Activated T-cell treated with anti-CD3 and anti-CD28 coated beads, Interleukin-2, amount 50 U/mL, for 4 hours (primary cell): ENCODE measurements at regions not wholly inside any gene's neighbourhood (a gene's known extent, or its start where the extent isn't known, plus 50 kb on each side); places are given as distances from the start of the nearest gene placed in this dataset.
"Not testable (repeated sequence)": the region's sequence is repeated elsewhere in the genome, so short reads cannot be mapped to it uniquely, and the experiment has no call there.

Source experiments
- ATAC-seq, 2 donors: fragments of 200-7000 bp; cut with Tn5 transposase; one replicate each; pipeline ENCODE4 v1.10.0; 2021
- DNase-seq: peaks from one replicate; pipeline ENCODE4 v3.0.0-alpha.2; 2020
- H3K27me3 Mint-ChIP-seq: one replicate; pipeline ENCODE4 v1.8.0; 2021; ENCODE audit warnings: low read depth, mixed read lengths
- H3K36me3 Mint-ChIP-seq: one replicate; pipeline ENCODE4 v1.8.0; 2022; ENCODE audit warnings: mixed read lengths; ENCODE audit not compliant: insufficient read depth
- H3K4me1 Mint-ChIP-seq: one replicate; pipeline ENCODE4 v1.8.0; 2021; ENCODE audit warnings: low read depth, mixed read lengths
- H3K4me3 Mint-ChIP-seq: one replicate; pipeline ENCODE4 v1.8.0; 2021; ENCODE audit warnings: mild to moderate bottlenecking, moderate library complexity, mixed read lengths
- H3K9me3 Mint-ChIP-seq: one replicate; pipeline ENCODE4 v1.8.0; 2021; ENCODE audit warnings: mixed read lengths

DNA sequence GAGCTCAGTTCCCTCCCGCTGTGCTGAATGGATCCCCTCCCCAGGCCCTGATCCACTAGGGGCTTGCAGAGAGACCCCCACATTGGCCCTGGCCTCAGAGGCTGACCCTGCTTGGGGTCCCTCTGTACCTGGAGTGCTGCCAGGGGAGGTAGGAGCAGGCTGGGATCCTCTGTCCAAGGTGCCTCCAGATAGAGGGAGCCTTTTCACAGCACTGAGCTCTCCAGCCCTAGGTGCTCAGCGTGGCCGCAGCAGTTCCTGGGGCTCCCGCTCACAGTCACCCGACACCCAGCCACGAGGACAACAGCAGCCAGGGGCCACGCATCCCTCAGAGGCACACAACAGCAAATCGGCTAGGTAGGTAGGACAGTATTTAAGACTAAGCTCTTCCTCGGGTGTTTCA lies 62.2 kb upstream of the IRX2 start:
- H3K27me3 Mint-ChIP-seq, result no peaks in the 10 kb centered on the region
- no peak for DNase-seq
- no peak overlapping the region for H3K4me3 Mint-ChIP-seq
- no peaks in the 10 kb centered on the region for H3K4me1 Mint-ChIP-seq
- no peaks in the 10 kb centered on the region for H3K9me3 Mint-ChIP-seq
- H3K36me3 Mint-ChIP-seq, result no peaks in the 10 kb centered on the region
- ATAC-seq, result no peak

DNA sequence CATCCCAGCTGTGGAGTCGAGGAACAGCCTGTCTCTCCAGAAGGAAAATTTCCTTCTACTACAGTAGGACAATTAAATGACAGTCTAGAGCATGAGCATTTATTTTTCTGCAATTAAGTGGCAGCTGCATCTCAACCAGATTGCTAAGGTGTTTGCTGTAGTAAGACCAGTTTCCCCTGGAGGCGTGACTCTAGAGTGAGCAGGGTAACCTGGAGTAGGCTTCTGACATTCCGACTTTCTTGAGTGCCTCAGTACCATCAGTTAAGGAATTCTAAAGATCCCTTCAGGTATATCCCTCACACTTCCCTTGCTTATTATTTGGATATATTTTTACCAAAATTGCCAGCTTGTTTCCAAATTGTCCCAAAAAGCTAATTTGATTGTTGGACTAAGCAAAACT lies 59.2 kb upstream of the IRX2 start:
- H3K4me3 Mint-ChIP-seq, result no peak overlapping the region
- peaks cover 8% of the 10 kb centered on the region for H3K9me3 Mint-ChIP-seq
- ATAC-seq (no peak), DNase-seq (no peak)
- no peaks in the 10 kb centered on the region for H3K36me3 Mint-ChIP-seq
- H3K27me3 Mint-ChIP-seq, result no peaks in the 10 kb centered on the region
- H3K4me1 Mint-ChIP-seq, result no peaks in the 10 kb centered on the region

DNA sequence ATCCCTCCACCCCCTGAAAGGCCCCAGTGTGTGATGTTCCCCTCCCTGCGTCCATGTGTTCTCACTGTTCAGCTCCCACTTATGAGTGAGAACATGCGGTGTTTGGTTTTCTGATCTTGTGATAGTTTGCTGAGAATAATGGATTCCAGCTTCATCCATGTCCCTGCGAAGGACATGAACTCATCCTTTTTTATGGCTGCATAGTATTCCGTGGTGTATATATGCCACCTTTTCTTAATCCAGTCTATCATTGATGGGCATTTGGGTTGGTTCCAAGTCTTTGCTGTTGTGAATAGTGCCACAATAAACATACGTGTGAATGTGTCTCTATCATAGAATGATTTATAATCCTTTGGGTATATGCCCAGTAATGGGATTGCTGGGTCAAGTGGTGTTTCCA lies 55.8 kb upstream of the IRX2 start:
- not testable (repeated sequence) for DNase-seq, H3K36me3 Mint-ChIP-seq, H3K4me1 Mint-ChIP-seq, H3K9me3 Mint-ChIP-seq, ATAC-seq, H3K27me3 Mint-ChIP-seq, H3K4me3 Mint-ChIP-seq

DNA sequence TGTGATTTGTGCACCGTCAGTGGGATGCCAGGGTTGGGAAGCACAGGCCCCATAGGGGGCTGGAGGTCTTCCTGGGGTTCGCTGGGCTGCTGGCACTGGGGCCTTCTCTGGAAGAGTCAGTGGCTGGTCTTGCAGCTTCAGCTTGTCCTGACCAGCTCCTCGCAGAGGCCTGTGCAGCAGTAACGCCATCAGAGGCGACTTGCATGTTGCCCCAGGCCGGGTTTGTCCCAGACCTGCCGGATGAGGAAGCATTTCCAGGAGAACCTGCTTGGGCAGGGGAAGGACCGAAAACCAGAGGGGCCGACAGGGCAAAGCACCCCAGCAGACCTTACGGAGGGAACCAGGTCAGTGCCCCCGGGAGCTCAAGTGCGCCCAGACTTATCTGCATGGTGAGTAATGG lies 54.7 kb upstream of the IRX2 start:
- no peaks in the 10 kb centered on the region for H3K27me3 Mint-ChIP-seq
- H3K4me3 Mint-ChIP-seq, result no peak overlapping the region
- ATAC-seq (no peak), DNase-seq (no peak)
- H3K4me1 Mint-ChIP-seq, result no peaks in the 10 kb centered on the region
- peaks cover 8% of the 10 kb centered on the region for H3K9me3 Mint-ChIP-seq
- H3K36me3 Mint-ChIP-seq, result no peaks in the 10 kb centered on the region

DNA sequence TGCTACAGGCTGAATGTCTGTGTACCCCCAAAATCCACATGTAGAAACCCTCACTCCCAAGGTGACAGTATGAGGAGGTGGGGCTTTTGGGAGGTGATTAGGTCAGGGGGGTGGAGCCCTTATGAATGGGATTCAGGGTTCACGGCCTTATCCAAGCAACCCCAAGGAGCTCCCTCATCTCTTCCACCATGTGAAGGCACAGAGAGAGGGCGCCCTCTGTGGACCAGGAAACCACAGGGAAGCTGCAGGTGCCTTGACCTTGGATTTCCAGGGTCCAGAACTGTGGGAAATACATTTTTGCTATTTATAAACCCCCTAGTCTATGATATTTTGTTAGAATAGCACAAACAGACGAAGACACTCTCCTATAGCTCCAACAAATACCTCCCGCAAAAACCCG lies 53.6 kb upstream of the IRX2 start:
- DNase-seq (no peak), ATAC-seq (no peak)
- Mint-ChIP-seq H3K9me3 (peaks cover 8% of the 10 kb centered on the region), H3K36me3 (no peaks in the 10 kb centered on the region), H3K4me1 (no peaks in the 10 kb centered on the region), H3K27me3 (no peaks in the 10 kb centered on the region), H3K4me3 (no peak overlapping the region)

DNA sequence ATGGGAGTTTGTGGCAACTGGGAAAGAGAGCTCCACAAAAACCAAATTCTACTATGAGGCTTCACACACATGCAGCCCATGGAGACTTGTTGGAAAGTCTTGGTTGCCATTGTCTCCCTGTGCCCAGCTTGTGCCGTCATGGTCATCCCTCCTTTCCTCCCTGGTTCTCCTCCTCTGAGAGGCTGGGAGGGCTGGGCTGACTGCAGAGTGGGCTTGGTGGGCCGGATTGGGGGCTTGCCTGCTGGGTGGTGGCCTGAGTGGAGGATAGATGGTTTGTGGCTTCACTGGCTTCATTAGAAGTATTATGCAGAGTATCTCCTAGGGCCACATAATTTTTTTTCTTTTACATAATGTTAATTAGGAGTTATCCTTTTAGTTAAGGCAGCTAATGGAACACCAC lies 52.3 kb upstream of the IRX2 start:
- Mint-ChIP-seq H3K4me3 (no peak overlapping the region), H3K36me3 (no peaks in the 10 kb centered on the region), H3K27me3 (no peaks in the 10 kb centered on the region), H3K9me3 (peaks cover 8% of the 10 kb centered on the region), H3K4me1 (no peaks in the 10 kb centered on the region)
- DNase-seq, result no peak
- ATAC-seq, result no peak

DNA sequence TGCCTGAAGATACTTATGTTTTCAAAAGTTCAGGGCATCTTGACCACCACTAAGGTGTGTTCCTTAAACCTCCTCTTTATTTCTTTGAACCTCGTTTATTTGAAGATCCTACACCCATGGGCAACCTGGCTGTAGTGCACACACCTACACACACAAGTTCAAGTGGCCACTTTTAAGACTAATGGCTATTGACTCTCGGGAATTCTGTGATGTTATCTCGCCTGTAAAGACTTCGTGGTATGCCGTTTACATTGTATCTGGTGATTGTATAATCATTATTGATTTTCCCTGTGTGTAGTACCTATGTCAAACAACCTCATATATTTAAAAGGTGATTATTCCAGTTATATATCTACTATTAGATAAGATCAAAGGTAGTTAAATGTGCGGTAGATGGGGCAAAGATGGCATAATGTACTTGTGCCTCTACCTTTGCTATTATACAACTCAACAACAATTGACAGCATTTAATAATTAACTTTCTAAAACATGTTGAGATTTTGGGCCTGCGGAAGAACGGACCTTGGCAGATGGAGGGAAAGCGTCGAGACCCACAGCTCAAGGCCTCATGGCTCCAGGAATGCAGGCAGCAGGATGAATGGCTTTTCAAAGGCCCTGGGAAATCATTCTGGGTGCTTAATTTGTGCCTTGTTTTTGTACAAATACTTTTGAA lies 51.4 kb upstream of the IRX2 start:
- no peak overlapping the region for H3K4me3 Mint-ChIP-seq
- H3K9me3 Mint-ChIP-seq, result peaks cover 4% of the 10 kb centered on the region
- ATAC-seq, result no peak
- H3K36me3 Mint-ChIP-seq, result no peaks in the 10 kb centered on the region
- no peaks in the 10 kb centered on the region for H3K4me1 Mint-ChIP-seq
- DNase-seq, result no peak
- no peaks in the 10 kb centered on the region for H3K27me3 Mint-ChIP-seq

DNA sequence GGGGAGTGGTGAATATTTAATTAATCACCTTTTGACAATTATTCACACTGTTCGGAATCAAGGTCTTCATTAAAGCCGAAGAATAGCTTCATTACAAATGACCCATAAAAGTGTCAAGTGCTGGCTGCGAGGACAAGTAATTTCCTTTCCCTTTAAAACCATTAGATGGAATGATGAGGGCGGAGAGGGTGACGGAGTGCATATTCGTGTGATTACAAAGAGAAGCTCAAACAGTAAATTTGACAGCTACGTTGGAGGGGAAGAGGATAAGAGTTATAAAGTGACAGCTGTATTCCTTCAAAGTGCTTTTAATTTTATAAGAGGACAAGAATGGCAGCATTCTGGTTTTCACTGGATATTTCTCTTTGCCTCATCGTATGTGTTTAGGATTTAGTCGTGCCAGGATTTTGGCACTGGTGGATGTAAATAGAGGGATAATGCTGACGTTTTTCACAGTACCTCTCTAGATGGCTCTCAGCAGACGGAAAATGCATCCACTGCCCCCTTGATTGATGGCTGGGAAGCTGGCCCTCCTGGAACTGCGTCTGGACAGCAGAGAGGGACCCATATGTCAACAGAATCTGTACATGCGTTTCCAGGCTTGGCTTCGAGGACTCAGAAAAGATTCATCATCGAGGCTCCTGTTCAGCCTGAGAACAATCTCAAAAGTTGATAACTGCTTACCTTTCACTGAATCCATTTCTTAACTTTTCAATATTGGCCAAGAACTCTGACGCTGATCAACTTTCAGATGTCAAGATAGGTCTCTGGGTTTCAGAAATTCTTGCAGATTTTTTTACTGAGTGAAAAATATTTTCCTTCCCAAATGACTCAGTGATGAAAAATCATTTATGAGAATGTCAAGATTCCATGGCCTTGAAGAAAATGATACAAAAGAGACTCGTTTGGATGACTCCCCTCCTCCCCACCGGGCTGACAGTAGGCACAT lies 50.4 kb upstream of the IRX2 start:
- DNase-seq (no peak), ATAC-seq (no peak)
- H3K9me3 Mint-ChIP-seq, result no peaks in the 10 kb centered on the region
- H3K36me3 Mint-ChIP-seq, result no peaks in the 10 kb centered on the region
- no peaks in the 10 kb centered on the region for H3K4me1 Mint-ChIP-seq
- no peaks in the 10 kb centered on the region for H3K27me3 Mint-ChIP-seq
- no peak overlapping the region for H3K4me3 Mint-ChIP-seq
